HG02973 (cell line): ENCODE measurements at regions not wholly inside any gene's neighbourhood (a gene's known extent, or its start where the extent isn't known, plus 50 kb on each side); places are given as distances from the start of the nearest gene placed in this dataset.

Source experiments
- ATAC-seq: cut with Tn5 transposase; IDR thresholded peaks from one replicate; pipeline ENCODE4 v1.9.1; 2021; ENCODE audit warnings: moderate library complexity; ENCODE audit not compliant: unreplicated experiment

DNA sequence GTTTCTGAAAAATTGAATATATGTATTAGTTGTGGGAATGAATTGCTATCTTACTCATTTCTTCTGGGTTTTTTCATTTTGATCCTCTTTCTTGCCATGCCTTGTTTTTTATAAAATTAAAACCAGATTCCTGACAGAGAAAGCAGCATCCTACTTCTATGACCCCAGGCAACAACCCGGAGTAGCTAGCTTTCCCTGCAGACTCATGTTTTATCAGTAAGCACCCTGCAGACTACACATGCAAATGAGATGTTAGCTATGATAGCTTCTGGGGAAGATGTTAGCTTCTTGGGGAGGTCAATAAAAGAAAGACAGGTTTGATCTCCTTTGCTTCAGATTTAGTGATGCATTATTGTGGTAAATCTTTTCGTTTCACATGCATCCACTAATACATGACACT is 1598.6 kb downstream of the SLITRK5 start:
- no peak for ATAC-seq

DNA sequence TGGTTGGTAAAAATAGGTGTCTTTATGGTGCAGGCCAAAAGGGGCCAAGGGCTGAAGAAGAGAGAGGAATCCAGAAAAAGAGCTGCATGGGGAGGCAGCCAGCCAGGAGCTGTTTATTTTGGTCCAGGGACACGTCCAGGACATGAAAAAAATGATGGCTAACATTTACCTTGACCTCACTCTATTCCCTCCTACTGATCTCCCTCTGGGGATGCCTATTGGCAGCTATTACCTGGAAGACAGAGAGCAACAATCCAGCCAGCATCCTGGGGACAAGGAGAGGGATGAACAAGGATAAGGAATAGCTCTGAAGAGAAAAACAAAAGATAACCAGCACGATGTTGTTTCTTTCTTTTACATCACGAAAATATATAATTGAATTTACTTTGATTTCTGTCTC is 1599.6 kb downstream of the SLITRK5 start:
- ATAC-seq, result no peak

DNA sequence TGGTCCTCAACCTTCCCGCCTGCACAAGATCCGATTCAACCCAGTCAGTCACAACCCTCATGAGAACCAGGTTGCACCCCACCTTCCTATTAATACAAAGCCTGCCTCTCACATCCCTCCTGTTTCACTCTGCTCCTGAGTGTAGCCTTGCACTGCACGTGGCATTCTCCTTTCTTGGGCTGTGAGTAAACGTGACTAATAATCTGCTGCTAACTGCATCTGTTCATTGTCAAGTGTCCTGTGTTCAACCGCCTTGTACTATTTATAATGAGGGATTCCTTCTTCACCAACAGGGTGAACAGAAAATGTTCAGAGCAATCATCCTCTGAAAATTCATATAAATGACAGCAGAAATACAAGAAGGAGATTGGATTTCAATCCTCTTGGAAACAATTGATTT is 1608.2 kb downstream of the SLITRK5 start:
- ATAC-seq, result no peak

DNA sequence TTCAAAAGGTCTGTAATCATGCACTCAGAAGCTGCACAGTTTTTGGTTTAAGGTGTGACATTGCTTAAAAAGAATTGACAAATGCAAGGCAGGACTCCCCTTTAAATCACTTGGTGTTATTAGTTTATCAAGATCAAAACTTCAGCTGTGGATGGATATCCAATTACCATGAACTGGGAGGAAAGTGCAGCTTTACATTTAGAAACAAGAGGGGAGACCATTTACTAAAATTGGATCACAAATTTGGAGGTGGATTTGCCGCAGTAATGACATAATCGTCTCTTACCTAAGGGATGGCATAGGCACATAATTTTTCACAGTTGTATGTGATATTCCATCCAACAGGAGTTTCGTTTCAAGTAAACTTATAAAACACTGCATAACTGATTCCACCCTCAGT is 1610.2 kb downstream of the SLITRK5 start:
- ATAC-seq, result no peak

DNA sequence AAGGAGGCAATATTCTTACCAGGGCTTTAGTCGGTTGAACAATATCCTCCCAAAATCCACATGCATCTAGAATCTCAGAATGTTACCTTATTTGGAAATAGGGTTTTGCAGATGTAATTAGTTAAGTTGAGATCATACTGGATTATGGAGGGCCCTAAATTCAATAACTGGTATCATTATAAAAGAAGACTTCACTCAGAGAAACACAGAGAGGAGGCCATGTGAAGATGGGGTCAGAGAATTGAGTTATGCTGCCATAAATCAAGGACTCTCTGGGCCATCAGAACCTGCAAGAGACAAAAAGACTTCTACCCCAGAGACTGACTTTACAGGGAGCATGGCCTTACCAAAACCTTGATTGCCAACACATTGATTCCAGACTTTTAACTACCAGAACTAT is 1611.1 kb downstream of the SLITRK5 start:
- no peak for ATAC-seq

DNA sequence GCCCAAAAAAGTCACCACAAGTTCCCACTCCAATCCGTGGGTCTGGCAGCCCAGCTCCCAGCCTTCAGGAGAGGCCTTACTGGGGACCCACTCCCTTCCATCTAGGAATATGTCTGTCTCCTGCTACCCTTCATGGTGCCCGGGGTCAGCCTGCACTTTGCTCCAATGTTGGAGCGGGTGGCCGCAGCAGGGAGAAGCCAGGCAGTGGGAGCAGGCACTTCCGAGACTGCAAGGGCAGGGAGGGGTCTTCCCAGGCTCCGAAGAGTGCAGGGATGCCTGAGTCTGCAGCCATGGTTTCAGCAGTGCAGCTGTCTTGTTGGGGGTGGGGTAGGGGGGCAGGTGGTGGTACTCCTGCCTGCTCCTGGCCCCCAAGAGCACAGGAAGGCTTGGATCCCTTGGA is 1616.2 kb downstream of the SLITRK5 start:
- ATAC-seq, result no peak

DNA sequence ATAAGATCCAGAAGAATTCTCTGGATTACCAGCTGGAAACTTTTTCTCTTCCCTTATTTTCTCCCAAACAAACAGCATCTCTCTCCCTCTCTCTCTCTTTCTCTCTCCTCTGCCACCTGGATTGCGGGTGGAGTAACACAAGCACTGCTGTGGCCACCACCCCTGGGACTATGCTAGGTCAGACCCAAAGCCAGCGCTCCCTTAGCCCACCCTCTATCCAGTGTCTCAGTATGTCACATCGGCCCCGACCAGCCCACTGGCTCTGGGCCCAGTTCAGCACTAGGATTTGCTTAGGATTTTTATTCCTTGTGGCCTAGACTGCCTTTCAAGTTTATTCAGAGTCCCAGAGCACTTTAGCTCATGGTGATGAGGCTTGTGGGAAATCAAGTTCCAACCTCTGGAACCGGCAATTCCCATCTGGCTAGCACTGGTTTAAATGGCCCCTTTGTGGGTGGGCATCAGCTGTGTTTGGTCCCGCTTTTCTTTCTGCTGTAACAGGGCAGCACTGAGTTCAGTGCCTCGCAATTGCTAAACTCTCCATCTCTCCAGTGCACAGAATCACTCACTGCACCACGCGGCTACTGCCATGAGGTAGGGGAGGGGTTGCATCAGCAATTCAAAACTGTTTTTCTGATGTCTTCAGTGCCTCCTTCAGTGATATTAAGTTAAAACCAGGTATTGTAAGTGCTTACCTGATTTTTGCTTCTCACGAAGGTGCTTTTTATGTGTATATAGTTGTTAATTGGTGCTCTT is 1623.1 kb downstream of the SLITRK5 start:
- ATAC-seq, result no peak

DNA sequence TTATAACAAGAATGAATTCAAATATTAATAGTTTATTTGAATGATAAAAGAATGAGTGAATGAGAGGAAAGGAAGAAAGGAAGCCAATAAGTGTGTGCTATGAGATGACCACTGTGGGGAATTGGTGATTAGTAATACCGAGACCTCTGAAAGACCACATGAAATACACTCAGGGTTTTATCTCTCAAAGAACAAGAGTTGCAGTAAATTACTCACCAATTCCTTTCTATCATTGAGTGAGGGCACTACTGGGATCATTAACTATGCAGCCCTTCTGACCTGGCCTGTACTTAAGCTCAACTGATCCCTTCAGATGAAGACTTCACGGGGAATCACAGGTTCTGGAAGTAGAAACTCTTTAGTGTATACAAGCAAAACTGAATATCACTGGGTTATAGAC is 1636.1 kb downstream of the SLITRK5 start:
- ATAC-seq, result no peak

DNA sequence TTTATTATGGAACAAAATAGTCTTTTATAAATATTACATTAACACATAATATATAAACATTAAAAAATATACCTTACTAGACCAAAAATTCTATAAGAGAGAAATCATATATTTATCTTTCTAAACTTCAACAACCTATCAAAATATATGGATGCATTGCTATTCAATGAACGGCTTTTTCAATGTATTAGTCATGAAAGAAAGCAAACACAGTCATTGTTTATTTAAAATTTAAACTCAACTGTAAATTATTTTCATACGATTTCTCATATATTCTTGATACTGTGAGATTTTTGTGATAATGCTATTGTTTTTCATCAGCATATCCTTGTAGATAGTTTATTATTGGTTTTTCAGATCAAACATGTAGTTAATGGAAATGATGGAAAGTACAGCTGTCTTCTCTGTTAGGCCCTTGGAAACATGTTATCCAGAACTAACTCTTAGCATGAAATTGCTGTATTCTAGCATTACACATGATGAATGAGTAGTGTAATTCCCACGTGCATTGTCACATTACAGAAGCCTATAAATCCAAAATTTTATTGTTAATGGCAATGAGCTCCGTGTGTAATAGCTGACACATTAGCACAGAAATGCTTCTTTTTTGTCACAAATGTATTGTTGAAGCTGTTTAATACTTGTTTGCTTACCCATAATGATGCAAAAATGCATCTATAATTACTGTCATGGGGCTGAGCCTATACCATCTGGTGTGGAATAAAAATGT is 1639.9 kb downstream of the SLITRK5 start:
- ATAC-seq, result no peak

DNA sequence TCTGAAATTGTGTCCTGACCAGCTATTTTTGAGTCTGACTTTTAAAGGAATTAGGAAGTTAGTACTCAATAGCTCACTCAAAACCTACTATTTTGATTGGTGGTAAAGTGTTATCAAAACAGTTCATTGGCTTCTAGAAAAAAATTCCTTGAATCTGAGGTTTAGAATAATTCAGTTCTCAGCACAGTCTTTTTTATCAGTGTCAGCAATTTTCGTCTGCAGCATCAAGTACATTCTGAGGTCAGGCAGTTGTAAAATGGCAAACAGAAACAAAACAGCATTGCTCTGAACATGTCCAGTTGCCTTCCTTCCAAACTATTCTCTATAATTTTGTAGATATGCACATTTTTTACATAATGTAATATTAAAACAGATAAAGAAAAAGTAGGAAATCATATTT is 1644.1 kb downstream of the SLITRK5 start:
- no peak for ATAC-seq

DNA sequence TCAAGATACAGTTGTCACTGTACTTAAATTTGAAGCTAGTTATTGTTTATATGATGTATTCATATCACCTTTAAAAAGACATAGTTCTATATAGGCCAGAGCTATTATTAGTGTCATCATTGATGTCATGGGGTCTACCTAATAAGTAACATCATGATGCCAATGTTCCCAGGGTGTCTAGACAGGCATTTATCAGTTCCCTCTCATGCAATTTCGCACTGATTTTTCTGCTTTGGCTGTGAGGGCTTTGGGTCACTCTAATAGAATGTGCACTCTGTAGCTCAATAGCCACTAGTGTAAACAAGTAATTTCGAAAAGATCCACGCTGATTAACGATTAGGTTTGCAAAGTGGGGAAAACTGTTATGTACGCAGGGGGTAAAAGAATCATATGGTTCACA is 1651.3 kb downstream of the SLITRK5 start:
- no peak for ATAC-seq

DNA sequence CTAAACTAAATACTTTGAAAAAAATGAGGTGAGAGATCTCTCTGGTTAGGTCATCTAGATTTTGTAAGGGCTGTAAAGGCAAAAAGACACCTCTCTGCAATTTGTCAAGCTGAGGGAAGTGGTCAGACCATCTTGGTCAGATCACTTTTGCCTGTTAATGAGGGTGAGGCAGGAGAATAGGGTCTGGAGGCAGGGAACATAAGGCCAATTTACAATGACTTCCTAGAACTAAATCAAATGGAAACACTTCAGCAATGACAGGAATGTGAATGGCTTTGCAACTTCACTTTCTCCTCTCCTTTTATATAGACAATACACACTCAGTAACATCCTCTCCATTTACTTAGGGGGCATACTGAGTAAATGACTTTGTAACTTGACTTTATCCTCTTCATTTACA is 1653.4 kb downstream of the SLITRK5 start:
- no peak for ATAC-seq

DNA sequence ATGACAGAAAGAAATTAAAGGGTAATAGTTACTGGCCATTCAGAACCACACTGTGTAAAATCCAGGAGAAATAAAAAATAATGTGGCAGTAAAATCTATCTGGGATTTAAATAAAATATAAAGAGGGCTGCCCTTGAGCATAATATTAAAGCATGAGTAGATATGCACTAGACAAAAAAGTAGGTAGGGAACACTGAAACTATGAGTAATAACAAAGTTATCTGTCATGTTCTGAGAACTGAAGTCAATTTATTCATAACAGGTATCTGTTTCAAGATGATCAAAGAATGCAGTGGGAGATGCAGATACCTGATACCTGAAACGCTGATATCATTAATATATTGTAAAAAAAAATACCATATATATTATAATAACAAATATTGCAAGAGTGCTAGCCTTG is 1672.0 kb downstream of the SLITRK5 start:
- ATAC-seq, result no peak

DNA sequence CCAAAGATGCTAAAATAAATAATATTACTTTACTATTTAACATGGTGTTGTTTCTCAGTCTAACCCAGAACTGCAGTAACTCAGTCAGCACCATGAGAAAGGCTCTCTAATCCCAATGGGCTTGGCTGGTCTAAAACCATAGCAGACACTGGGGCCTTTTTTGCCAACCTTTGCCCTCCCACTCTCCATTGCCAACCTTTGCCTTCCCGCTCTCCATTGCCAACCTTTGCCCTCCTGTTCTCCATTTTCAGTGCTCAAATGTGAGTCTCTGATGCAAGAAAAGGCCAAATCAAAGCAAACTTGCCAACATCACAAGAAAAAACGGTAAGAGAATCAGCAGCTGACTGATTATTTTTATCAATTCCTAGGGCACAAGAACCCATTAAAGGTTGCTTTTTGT is 1681.2 kb downstream of the SLITRK5 start:
- ATAC-seq, result no peak

DNA sequence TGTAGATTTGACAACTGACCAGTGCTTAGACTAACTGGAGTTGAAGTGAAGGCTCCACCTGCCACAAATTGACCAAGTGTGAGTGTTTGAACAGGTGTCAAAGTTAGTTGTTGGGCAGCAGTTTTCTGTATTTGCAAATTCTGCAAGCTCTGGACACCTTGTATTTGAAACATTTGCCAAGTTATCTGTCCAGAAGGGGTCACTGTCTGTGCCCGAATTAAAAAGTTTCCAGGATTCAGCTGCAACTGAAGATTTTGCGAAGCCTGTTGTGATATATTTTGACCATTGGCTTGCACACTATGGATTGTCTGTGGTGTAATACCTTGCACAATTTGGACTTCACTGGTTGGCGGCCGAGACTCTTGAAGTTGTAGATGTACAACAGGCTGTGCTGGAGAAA is 1690.7 kb downstream of the SLITRK5 start:
- no peak for ATAC-seq

DNA sequence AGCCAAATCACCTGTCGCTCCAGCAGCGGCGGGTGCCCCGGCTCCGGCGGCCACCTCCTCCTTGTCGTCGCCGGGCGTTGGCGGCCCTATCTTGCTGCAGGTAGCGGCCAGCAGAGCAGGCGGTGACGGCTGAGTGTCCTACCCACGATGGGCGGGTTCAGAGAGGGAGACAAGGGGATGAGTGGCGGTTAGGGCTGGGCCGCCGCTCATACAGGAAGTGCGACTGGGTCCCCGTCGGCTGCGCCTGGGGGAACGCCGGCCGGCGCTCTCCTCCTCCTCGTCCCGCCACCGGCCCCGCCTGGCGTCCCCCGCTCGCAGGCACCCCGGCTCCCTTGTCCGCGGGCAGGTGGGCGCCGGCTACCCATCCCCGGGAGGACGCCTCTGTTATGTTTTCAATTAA is 1692.0 kb downstream of the SLITRK5 start:
- no peak for ATAC-seq

DNA sequence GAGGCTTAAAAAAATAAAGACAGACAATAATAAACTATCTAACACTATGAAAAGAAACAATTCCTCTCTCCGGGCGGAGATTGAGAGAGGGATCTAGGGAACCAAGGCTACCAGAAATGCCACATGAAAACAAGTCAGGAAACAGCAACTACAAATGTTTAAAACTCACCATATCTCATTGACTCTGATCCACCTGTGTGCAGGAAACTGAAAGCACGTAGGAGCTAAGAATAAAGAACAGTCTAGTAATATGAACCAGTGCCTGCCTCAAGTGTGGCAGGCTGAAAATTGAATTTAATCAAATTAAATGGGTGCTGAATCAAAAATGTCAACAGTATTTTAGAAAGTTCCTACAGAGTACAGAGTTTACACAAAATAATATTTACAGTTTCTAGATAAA is 1701.0 kb downstream of the SLITRK5 start:
- no peak for ATAC-seq

DNA sequence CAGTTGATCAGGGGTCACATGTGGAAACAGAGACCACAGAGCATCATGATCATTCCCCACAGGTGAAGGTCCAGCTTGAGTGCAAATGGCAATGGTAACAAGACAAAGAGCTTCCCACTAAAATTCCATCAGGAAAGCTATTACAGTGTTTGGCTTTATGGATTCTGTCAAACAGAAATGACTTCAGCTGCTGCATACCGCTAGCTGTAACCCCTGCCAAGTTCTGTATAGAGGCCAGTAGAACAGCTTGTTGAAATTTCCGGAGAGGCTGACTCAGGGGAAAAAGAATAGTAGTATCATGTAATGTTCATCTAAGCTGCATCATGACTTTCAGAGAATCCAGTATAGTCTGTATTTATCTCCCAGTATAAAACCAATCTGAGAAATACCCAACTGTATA is 1704.7 kb downstream of the SLITRK5 start:
- ATAC-seq, result no peak

DNA sequence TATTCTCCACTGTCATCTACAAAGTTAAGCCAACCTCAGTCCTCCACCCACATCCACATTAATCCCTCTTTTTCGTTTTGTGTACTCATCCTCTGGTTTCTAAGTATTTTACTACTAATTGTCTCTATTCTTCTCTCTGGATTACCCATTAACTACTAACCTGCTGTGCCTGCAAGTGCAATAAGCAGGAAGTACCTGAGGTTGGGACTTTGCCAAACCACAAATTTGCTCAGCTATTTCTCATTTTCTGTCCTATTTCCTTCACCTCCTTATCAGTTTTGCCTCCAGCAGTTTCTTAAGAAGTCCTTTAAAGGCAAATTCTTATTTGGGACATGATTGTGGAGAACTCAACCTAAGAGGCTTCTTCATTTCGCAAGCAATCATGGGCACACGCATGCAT is 1708.9 kb downstream of the SLITRK5 start:
- ATAC-seq, result no peak

DNA sequence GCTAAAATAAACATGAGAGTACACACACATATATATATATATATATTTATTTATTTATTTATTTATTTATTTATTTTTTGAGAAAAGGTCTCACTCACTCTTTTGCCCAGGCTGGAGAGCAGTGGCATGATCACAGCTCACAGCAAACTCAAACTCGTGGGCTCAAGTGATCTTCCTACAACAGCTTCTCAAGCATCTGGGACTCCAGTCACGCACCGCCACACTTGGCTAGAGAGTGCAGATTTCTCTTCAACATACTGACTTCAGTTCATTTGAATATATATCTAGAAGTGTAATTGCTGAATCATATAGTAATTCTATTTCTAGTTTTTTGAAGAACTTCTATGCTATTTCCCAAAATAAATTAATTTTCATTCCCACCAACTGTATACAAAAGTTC is 1711.8 kb downstream of the SLITRK5 start:
- no peak for ATAC-seq

DNA sequence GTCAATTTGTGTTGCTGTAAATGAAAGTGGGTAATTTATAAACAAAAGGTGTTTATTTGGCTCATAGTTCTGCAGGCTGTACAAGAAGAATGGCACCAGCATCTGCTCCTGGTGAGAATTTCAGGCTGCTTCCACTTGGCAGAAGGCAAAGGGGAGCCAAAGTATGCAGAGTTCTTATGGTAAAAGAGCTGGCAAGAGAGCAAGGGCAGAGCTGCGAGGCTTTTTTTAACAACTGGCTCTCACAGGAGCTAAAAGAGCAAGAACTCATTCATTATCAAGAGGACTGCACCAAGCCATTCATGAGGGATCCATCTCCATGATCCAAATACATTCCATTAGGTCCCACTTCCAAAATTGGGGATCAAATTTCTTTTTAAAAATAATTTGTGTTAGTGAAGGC is 1712.7 kb downstream of the SLITRK5 start:
- no peak for ATAC-seq

DNA sequence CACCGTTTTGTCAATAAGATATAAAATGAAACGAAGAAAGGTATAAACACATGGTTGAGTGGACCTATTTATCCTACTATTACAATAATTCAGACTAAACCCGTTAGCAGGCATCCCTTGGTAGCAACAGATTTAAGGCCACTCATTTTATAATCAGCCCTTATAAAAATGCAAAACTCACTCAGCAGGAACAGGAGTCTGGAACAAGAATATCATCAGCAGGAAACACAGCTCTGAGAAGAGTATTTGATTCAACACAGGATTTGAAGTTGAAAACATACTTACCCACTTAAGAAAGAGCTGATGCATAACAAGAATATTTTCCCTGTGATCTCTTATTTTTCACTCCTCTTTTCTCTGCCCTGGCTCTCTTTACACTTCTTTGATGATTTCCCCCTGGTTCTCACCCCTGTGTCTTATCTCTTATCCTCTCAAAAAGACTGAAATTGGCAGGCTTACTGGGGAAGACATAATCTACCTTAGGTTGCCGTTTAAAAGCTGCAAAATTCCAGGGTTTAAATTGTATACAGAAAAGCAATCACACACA is 1722.7 kb downstream of the SLITRK5 start:
- no peak for ATAC-seq
